ENCODE measurements at regions not wholly inside any gene's neighbourhood (a gene's known extent, or its start where the extent isn't known, plus 50 kb on each side); places are given as distances from the start of the nearest gene placed in this dataset.

DNA sequence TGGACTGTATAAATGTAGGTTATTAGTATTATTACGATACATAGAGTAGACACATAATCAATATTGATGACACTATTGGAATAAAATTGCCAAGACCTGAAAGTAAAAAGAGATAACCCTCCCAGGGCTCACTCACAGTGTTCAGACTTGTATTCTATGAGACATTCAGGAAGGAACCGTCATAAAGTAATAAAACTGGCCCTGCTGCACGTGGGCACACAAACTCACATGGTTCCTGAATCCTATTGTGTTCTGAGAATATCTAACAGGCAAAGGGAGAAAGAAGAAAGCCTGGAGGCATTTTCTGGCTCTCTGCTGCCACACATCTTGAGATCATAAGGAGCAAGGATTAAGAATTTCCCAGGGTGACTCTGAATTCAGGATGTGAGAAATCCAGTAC lies 575.9 kb downstream of the HS3ST4 start (continued):
- no peak for TF ChIP-seq CEBPB (IDR thresholded peaks at IDR 0.05; ENCODE audit: borderline replicate concordance in 1 of 2, low read depth in 2 of 2, low read length in 2 of 2)

DNA sequence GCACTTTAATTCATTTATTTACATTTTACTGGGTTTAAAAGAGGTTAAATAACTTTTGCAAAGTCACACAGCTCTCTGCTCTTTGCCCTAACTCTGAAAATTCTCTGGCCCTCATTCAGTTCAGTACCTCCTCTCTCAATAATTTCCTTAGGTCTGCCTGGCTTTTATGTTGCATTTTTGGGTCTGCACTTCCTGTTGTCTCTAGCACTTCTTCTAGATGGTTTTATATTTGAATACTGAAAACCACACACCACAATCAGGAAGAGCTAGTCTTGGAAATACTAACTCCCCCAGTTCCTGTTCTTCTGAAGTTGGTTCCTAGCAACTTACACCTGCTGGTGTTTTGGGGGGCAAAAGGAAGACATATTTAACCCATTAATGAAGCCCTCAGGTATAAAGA lies 577.9 kb downstream of the HS3ST4 start:
- ChIA-PET POLR2A (no interaction called here), CTCF (no interaction called here), SMC1A (ENCODE audit: uncharacterized antibody, unreplicated experiment) (no interaction called here), RAD21 (ENCODE audit: unreplicated experiment) (no interaction called here)
- no peak overlapping the region for H3K4me3 ChIP-seq
- no peaks in the 10 kb centered on the region for H3K79me2 ChIP-seq (ENCODE audit: control insufficient read depth, insufficient read depth, low read length)
- H2AFZ ChIP-seq (ENCODE audit: control insufficient read depth, low read depth, low read length): no peak overlapping the region
- DNase-seq (ENCODE audit: low read depth, low spot score) (no peak), ATAC-seq (no peak), FAIRE-seq (no peak)
- intact Hi-C loops (cut with micrococcal nuclease; ENCODE audit: unreplicated experiment) (no loop called here), in situ Hi-C loops (cut with MboI) (no loop called here)
- H3K9ac ChIP-seq (ENCODE audit: control insufficient read depth, insufficient read depth, low read length): no peak overlapping the region
- H3K27ac ChIP-seq (ENCODE audit: control insufficient read depth, insufficient read depth): no peak overlapping the region
- no peaks in the 10 kb centered on the region for H3K9me3 ChIP-seq (replicated peaks; ENCODE audit: control insufficient read depth, insufficient read depth, low read length)
- H4K20me1 ChIP-seq (ENCODE audit: control insufficient read depth, insufficient read depth): no peaks in the 10 kb centered on the region
- no peaks in the 10 kb centered on the region for H3K4me1 ChIP-seq (ENCODE audit: control insufficient read depth, insufficient read depth, low read length)
- H3K4me2 ChIP-seq (ENCODE audit: control insufficient read depth, insufficient read depth): no peak overlapping the region
- no peaks in the 10 kb centered on the region for H3K36me3 ChIP-seq (ENCODE audit: control insufficient read depth in 2 of 2, insufficient read depth in 2 of 2, low read length in 1 of 2)
- no peaks in the 10 kb centered on the region for H3K27me3 ChIP-seq (replicated peaks in 1 of 2; ENCODE audit: control insufficient read depth in 2 of 2, insufficient read depth in 2 of 2, low read length in 1 of 2)
- no TSS peak for BruUV-seq (replicated peaks)
- TF ChIP-seq ZBTB40 (IDR thresholded peaks at IDR 0.05; ENCODE audit: borderline replicate concordance): no peak
- TF ChIP-seq NRF1 (conservative IDR thresholded peaks at IDR 0.05; ENCODE audit: low read depth, low read length): no peak
- TF ChIP-seq, protein P1, sequence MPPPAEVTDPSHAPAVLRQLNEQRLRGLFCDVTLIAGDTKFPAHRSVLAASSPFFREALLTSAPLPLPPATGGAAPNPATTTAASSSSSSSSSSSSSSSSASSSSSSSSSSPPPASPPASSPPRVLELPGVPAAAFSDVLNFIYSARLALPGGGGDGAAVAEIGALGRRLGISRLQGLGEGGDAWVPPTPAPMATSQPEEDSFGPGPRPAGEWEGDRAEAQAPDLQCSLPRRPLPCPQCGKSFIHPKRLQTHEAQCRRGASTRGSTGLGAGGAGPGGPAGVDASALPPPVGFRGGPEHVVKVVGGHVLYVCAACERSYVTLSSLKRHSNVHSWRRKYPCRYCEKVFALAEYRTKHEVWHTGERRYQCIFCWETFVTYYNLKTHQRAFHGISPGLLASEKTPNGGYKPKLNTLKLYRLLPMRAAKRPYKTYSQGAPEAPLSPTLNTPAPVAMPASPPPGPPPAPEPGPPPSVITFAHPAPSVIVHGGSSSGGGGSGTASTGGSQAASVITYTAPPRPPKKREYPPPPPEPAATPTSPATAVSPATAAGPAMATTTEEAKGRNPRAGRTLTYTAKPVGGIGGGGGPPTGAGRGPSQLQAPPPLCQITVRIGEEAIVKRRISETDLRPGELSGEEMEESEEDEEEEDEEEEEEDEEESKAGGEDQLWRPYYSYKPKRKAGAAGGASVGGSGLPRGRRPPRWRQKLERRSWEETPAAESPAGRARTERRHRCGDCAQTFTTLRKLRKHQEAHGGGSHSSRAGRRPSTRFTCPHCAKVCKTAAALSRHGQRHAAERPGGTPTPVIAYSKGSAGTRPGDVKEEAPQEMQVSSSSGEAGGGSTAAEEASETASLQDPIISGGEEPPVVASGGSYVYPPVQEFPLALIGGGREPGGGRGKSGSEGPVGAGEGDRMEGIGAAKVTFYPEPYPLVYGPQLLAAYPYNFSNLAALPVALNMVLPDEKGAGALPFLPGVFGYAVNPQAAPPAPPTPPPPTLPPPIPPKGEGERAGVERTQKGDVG (CRISPR knock-in tag; IDR thresholded peaks at IDR 0.05): no peak
- no peak for TF ChIP-seq BACH1 (IDR thresholded peaks at IDR 0.05; ENCODE audit: borderline replicate concordance)
- no peak for TF ChIP-seq SREBF1 (IDR thresholded peaks at IDR 0.05; ENCODE audit: low read length)
- TF ChIP-seq ZBTB33 (IDR thresholded peaks at IDR 0.05): no peak
- no peak for TF ChIP-seq NR2C1 (IDR thresholded peaks at IDR 0.05)
- no peak for TF ChIP-seq KAT2A (conservative IDR thresholded peaks at IDR 0.05; ENCODE audit: control insufficient read depth, low read depth, low read length)
- no peak for TF ChIP-seq MYC (IDR thresholded peaks at IDR 0.05; ENCODE audit: insufficient read depth, insufficient read length, insufficient replicate concordance, low read length, severe bottlenecking)
- TF ChIP-seq YBX1 (IDR thresholded peaks at IDR 0.05): no peak

All from GM12878 (cell line).